Dendritic cell treated with granulocyte-macrophage colony-stimulating factor and Interleukin-4, amounts not matched to agents 40 ng/mL and 50 ng/mL, for 4 days (primary cell): ENCODE measurements at regions not wholly inside any gene's neighbourhood (a gene's known extent, or its start where the extent isn't known, plus 50 kb on each side); places are given as distances from the start of the nearest gene placed in this dataset.
"Not testable (repeated sequence)": the region's sequence is repeated elsewhere in the genome, so short reads cannot be mapped to it uniquely, and the experiment has no call there.

Experiments
- H3K27ac Mint-ChIP-seq: one replicate; pipeline ENCODE4 v1.8.0; 2022; ENCODE audit warnings: mild to moderate bottlenecking, mixed read lengths
- H3K27me3 Mint-ChIP-seq: one replicate; pipeline ENCODE4 v1.8.0; 2022; ENCODE audit warnings: mild to moderate bottlenecking, mixed read lengths
- H3K36me3 Mint-ChIP-seq: one replicate; pipeline ENCODE4 v1.8.0; 2022; ENCODE audit warnings: low read depth, mixed read lengths
- H3K4me1 Mint-ChIP-seq: one replicate; pipeline ENCODE4 v1.8.0; 2022; ENCODE audit warnings: low read depth, mixed read lengths
- H3K4me3 Mint-ChIP-seq: one replicate; pipeline ENCODE4 v1.8.0; 2022; ENCODE audit warnings: mild to moderate bottlenecking, moderate library complexity, mixed read lengths
- H3K9me3 Mint-ChIP-seq: one replicate; pipeline ENCODE4 v1.8.0; 2022; ENCODE audit warnings: mixed read lengths
- intact Hi-C: fragments of 100-400 bp; cut with micrococcal nuclease; formaldehyde crosslinking; loops from one replicate; pipeline ENCODE4 v1.15.0; 2022

GRCh38 chr15:20272422-20273184 lies 269.0 kb downstream of the GOLGA6L6 start:
- intact Hi-C loops = no loop called here
- Mint-ChIP-seq H3K4me3 (no peak overlapping the region), H3K27ac (no peak overlapping the region), H3K4me1 (no peaks in the 10 kb centered on the region), H3K27me3 (no peaks in the 10 kb centered on the region), H3K9me3 (no peaks in the 10 kb centered on the region), H3K36me3 (no peaks in the 10 kb centered on the region)

GRCh38 chr15:20271647-20272046 lies 270.0 kb downstream of the GOLGA6L6 start:
- H3K4me3 Mint-ChIP-seq = no peak overlapping the region
- intact Hi-C loops = no loop called here
- no peak overlapping the region for H3K27ac Mint-ChIP-seq
- H3K9me3 Mint-ChIP-seq = no peaks in the 10 kb centered on the region
- H3K27me3 Mint-ChIP-seq = no peaks in the 10 kb centered on the region
- H3K4me1 Mint-ChIP-seq = no peaks in the 10 kb centered on the region
- no peaks in the 10 kb centered on the region for H3K36me3 Mint-ChIP-seq

- H3K36me3 Mint-ChIP-seq, H3K27me3 Mint-ChIP-seq, H3K9me3 Mint-ChIP-seq, intact Hi-C loops, H3K27ac Mint-ChIP-seq, H3K4me1 Mint-ChIP-seq, H3K4me3 Mint-ChIP-seq: not testable (repeated sequence)
These were observed 271.6 kb downstream of the GOLGA6L6 start for GRCh38 chr15:20269956-20270355.

- H3K4me1 Mint-ChIP-seq, H3K36me3 Mint-ChIP-seq, intact Hi-C loops, H3K27me3 Mint-ChIP-seq, H3K9me3 Mint-ChIP-seq, H3K27ac Mint-ChIP-seq, H3K4me3 Mint-ChIP-seq: not testable (repeated sequence)
These were observed 273.6 kb downstream of the GOLGA6L6 start for GRCh38 chr15:20267996-20268395.

- H3K4me1 Mint-ChIP-seq, intact Hi-C loops: not testable (repeated sequence)
These were observed 274.4 kb downstream of the GOLGA6L6 start for GRCh38 chr15:20267051-20267730.

GRCh38 chr15:20265710-20266109 lies 275.9 kb downstream of the GOLGA6L6 start:
- H3K9me3 Mint-ChIP-seq, H3K4me1 Mint-ChIP-seq, H3K36me3 Mint-ChIP-seq, H3K27ac Mint-ChIP-seq, H3K4me3 Mint-ChIP-seq, H3K27me3 Mint-ChIP-seq, intact Hi-C loops: not testable (repeated sequence)

More at GRCh38 chr15:20267051-20267730, 274.4 kb downstream of the GOLGA6L6 start:
- not testable (repeated sequence) for H3K4me3 Mint-ChIP-seq, H3K36me3 Mint-ChIP-seq, H3K27ac Mint-ChIP-seq, H3K9me3 Mint-ChIP-seq, H3K27me3 Mint-ChIP-seq

GRCh38 chr15:20261321-20262280 lies 280.0 kb downstream of the GOLGA6L6 start:
- H3K27ac Mint-ChIP-seq, intact Hi-C loops, H3K27me3 Mint-ChIP-seq, H3K36me3 Mint-ChIP-seq, H3K4me3 Mint-ChIP-seq, H3K9me3 Mint-ChIP-seq, H3K4me1 Mint-ChIP-seq: not testable (repeated sequence)

- H3K27ac Mint-ChIP-seq, H3K4me3 Mint-ChIP-seq, H3K4me1 Mint-ChIP-seq, intact Hi-C loops, H3K9me3 Mint-ChIP-seq, H3K27me3 Mint-ChIP-seq, H3K36me3 Mint-ChIP-seq: not testable (repeated sequence)
These were observed 280.9 kb downstream of the GOLGA6L6 start for GRCh38 chr15:20260650-20261049.

- intact Hi-C loops, H3K36me3 Mint-ChIP-seq, H3K9me3 Mint-ChIP-seq, H3K27me3 Mint-ChIP-seq, H3K4me3 Mint-ChIP-seq, H3K27ac Mint-ChIP-seq, H3K4me1 Mint-ChIP-seq: not testable (repeated sequence)
These were observed 281.9 kb downstream of the GOLGA6L6 start for GRCh38 chr15:20259559-20260190.

- intact Hi-C loops, H3K9me3 Mint-ChIP-seq, H3K27ac Mint-ChIP-seq, H3K4me1 Mint-ChIP-seq, H3K36me3 Mint-ChIP-seq, H3K4me3 Mint-ChIP-seq, H3K27me3 Mint-ChIP-seq: not testable (repeated sequence)
These were observed 285.2 kb downstream of the GOLGA6L6 start for GRCh38 chr15:20256394-20256793.

- H3K4me3 Mint-ChIP-seq, intact Hi-C loops, H3K36me3 Mint-ChIP-seq, H3K4me1 Mint-ChIP-seq, H3K9me3 Mint-ChIP-seq, H3K27ac Mint-ChIP-seq, H3K27me3 Mint-ChIP-seq: not testable (repeated sequence)
These were observed 286.0 kb downstream of the GOLGA6L6 start for GRCh38 chr15:20255641-20256040.

GRCh38 chr15:20253047-20253615 lies 288.5 kb downstream of the GOLGA6L6 start:
- H3K4me3 Mint-ChIP-seq, H3K27me3 Mint-ChIP-seq, H3K36me3 Mint-ChIP-seq, intact Hi-C loops, H3K27ac Mint-ChIP-seq, H3K9me3 Mint-ChIP-seq, H3K4me1 Mint-ChIP-seq: not testable (repeated sequence)

- H3K27me3 Mint-ChIP-seq, H3K9me3 Mint-ChIP-seq, H3K4me3 Mint-ChIP-seq, intact Hi-C loops, H3K36me3 Mint-ChIP-seq, H3K4me1 Mint-ChIP-seq, H3K27ac Mint-ChIP-seq: not testable (repeated sequence)
These were observed 289.6 kb downstream of the GOLGA6L6 start for GRCh38 chr15:20252040-20252439.
